OCI-LY3 (cell line): ENCODE measurements at regions not wholly inside any gene's neighbourhood (a gene's known extent, or its start where the extent isn't known, plus 50 kb on each side); places are given as distances from the start of the nearest gene placed in this dataset.

Source experiments
- H2AFZ ChIP-seq: fragments of 200-600, 300-600 bp; shearing (Covaris generic); 2 replicates; pipeline ENCODE4 v1.6.0; 2014; ENCODE audit warnings: antibody characterized with exemption, low read depth, low read length
- H3K27ac ChIP-seq: fragments of 200-600, 300-600 bp; sonication (generic); 2 replicates; pipeline ENCODE4 v1.5.1; 2014; ENCODE audit warnings: mild to moderate bottlenecking, low read length, moderate library complexity, mixed read lengths
- H3K27me3 ChIP-seq: fragments of 200-600, 300-600 bp; sonication (generic); 2 replicates; pipeline ENCODE4 v1.6.1; 2014; ENCODE audit warnings: low read depth, low read length, mixed read lengths
- H3K36me3 ChIP-seq: fragments of 200-600, 300-600 bp; sonication (generic); replicated peaks from 2 replicates; pipeline ENCODE3; 2014; ENCODE audit warnings: low read depth, low read length, mixed read lengths
- H3K4me1 ChIP-seq: fragments of 300-600, 200-600 bp; sonication (generic); 2 replicates; pipeline ENCODE4 v1.6.1; 2014; ENCODE audit warnings: low read length, mixed read lengths
- H3K4me2 ChIP-seq: fragments of 200-600, 300-600 bp; sonication (generic); 2 replicates; pipeline ENCODE4 v1.6.1; 2014; ENCODE audit warnings: low read length, mixed read lengths
- H3K4me3 ChIP-seq: fragments of 300-600, 200-600 bp; sonication (generic); 2 replicates; pipeline ENCODE4 v1.5.1; 2014; ENCODE audit warnings: antibody characterized with exemption, mild to moderate bottlenecking, low read length, moderate library complexity
- H3K79me2 ChIP-seq: fragments of 300-600, 200-600 bp; shearing (Covaris generic); 2 replicates; pipeline ENCODE4 v1.6.1; 2014; ENCODE audit warnings: mild to moderate bottlenecking, low read length, mixed read lengths
- H3K9ac ChIP-seq: fragments of 300-600, 200-600 bp; shearing (Covaris generic); 2 replicates; pipeline ENCODE4 v1.6.0; 2014; ENCODE audit warnings: mild to moderate bottlenecking, low read length, moderate library complexity
- H3K9me3 ChIP-seq: fragments of 200-600, 300-600 bp; shearing (Covaris generic); 2 replicates; pipeline ENCODE4 v1.6.1; 2014; ENCODE audit warnings: low read length, mixed read lengths; ENCODE audit not compliant: insufficient read depth
- H4K20me1 ChIP-seq: fragments of 200-600, 300-600 bp; sonication (generic); 2 replicates; pipeline ENCODE4 v1.6.1; 2016; ENCODE audit warnings: low read length, mixed read lengths; ENCODE audit not compliant: insufficient read depth
- CTCF ChIP-seq: fragments of 200-600, 300-600 bp; sonication (generic); IDR thresholded peaks from 2 replicates; pipeline ENCODE4 v1.5.1; 2014; ENCODE audit warnings: antibody characterized with exemption, low read length, low read depth
- EZH2phosphoT487 ChIP-seq: fragments of 200-600 bp; shearing (Covaris generic); IDR thresholded peaks from 2 replicates; pipeline ENCODE4 v1.6.1; 2018; ENCODE audit warnings: antibody characterized with exemption, mixed run types, low read depth

DNA sequence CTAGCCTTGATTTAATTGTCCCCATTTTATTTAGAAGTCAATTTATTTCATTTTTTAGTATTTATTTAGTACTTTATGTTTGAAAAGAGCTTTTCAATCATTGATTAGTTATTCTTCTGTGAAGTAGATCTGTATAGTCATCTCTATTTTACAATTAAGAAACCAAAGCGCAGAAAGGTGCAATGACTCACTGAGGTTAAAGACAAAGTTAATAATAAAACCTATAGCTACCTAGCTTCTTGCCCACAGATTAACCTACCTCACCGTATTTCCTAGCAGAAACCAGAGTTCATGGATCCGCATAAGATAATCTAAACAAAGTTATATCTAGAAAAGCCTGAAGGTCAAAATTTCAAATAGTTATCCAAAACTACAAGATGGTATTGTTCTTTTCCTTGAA is 176.4 kb downstream of the GRIN2B start:
- Histone ChIP-seq H3K9ac (no peak overlapping the region), H3K4me1 (no peaks in the 10 kb centered on the region), H3K36me3 (no peaks in the 10 kb centered on the region), H4K20me1 (no peaks in the 10 kb centered on the region), H3K4me2 (no peak overlapping the region), H3K79me2 (no peaks in the 10 kb centered on the region), H3K4me3 (no peak overlapping the region), H3K9me3 (no peaks in the 10 kb centered on the region), H3K27me3 (peaks cover 7% of the 10 kb centered on the region; the same call in 1 of the 2 replicates), H2AFZ (no peak overlapping the region), H3K27ac (no peak overlapping the region)
- no peak for TF ChIP-seq CTCF
- no peak for TF ChIP-seq EZH2phosphoT487

DNA sequence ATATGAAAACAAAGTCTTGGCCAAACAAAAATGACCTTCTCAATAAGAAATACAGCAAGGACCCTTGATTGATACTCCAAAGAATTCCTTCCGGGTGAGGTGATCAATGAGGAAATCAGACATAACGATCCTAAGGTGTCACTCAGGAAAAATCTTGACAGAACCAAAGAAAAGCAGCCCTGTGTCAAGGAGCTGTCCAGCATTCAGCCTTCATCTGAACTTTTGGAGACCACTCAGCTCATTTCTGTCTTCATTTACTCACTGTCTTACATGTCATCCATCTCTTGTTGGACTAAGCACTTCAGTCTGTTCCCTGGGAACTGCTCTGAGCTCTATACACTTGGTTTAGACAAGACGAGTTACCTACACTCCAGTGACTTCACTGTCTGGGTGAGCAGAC is 179.9 kb downstream of the GRIN2B start:
- Histone ChIP-seq H3K4me3 (no peak overlapping the region), H4K20me1 (no peaks in the 10 kb centered on the region), H3K36me3 (no peaks in the 10 kb centered on the region), H3K79me2 (no peaks in the 10 kb centered on the region), H3K4me2 (no peak overlapping the region), H3K4me1 (no peaks in the 10 kb centered on the region), H3K27ac (no peak overlapping the region), H3K9ac (no peak overlapping the region), H3K27me3 (peaks cover 11% of the 10 kb centered on the region; the same call in 1 of the 2 replicates), H2AFZ (no peak overlapping the region), H3K9me3 (no peaks in the 10 kb centered on the region)
- no peak for TF ChIP-seq EZH2phosphoT487
- TF ChIP-seq CTCF, result no peak

- H3K27ac ChIP-seq, result no peak overlapping the region
- TF ChIP-seq CTCF (no peak), EZH2phosphoT487 (no peak)
- H3K27me3 ChIP-seq, result peaks cover 11% of the 10 kb centered on the region; the same call in 1 of the 2 replicates
- no peaks in the 10 kb centered on the region for H3K36me3 ChIP-seq
- no peaks in the 10 kb centered on the region for H3K4me1 ChIP-seq
- no peak overlapping the region for H3K4me3 ChIP-seq
- no peak overlapping the region for H2AFZ ChIP-seq
- no peaks in the 10 kb centered on the region for H4K20me1 ChIP-seq
- no peak overlapping the region for H3K9ac ChIP-seq
- H3K79me2 ChIP-seq, result no peaks in the 10 kb centered on the region
- H3K9me3 ChIP-seq, result no peaks in the 10 kb centered on the region
- H3K4me2 ChIP-seq, result no peak overlapping the region
These were observed 181.8 kb downstream of the GRIN2B start for GRCh38 chr12:13799574-13799973.

DNA sequence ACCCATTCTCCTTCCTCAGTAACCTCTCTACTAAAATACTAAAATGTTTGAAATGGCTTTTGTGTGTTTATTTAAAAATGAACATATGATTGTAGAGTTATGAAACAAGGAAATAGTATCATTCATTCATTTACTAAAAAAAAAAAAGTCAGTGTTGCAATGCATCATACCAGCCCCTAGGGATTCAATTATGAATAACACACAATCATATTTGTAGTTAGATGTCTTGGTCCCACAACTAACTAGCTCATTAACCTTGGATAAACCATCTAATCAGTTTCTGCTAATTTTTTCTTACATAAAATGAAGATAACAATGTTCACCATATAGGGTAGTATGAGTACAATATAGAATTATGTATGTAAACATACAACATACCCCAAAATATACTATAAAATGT is 183.2 kb downstream of the GRIN2B start:
- H3K27me3 ChIP-seq, result 0 out of 2 replicates have a peak, but pooled peaks cover 8% of the 10 kb centered on the region
- H2AFZ ChIP-seq, result no peak overlapping the region
- H4K20me1 ChIP-seq, result no peaks in the 10 kb centered on the region
- H3K4me1 ChIP-seq, result no peaks in the 10 kb centered on the region
- H3K4me3 ChIP-seq, result no peak overlapping the region
- H3K36me3 ChIP-seq, result no peaks in the 10 kb centered on the region
- no peaks in the 10 kb centered on the region for H3K9me3 ChIP-seq
- no peak overlapping the region for H3K27ac ChIP-seq
- H3K9ac ChIP-seq, result no peak overlapping the region
- TF ChIP-seq CTCF, result no peak
- no peak for TF ChIP-seq EZH2phosphoT487
- no peak overlapping the region for H3K4me2 ChIP-seq
- no peaks in the 10 kb centered on the region for H3K79me2 ChIP-seq
